IPS-15b (cell line): ENCODE measurements at regions not wholly inside any gene's neighbourhood (a gene's known extent, or its start where the extent isn't known, plus 50 kb on each side); places are given as distances from the start of the nearest gene placed in this dataset.

Source experiments
- H3K27me3 ChIP-seq: one replicate; pipeline ENCODE4 v1.6.1; 2013; ENCODE audit warnings: low read length; ENCODE audit not compliant: control insufficient read depth, insufficient read depth
- H3K36me3 ChIP-seq: one replicate; pipeline ENCODE4 v1.6.1; 2013; ENCODE audit warnings: low read length; ENCODE audit not compliant: control insufficient read depth, insufficient read depth
- H3K4me1 ChIP-seq: one replicate; pipeline ENCODE4 v1.6.1; 2013; ENCODE audit warnings: mild to moderate bottlenecking, low read length; ENCODE audit not compliant: control insufficient read depth, insufficient read depth
- H3K4me3 ChIP-seq: one replicate; pipeline ENCODE4 v1.5.1; 2013; ENCODE audit warnings: low read depth, low read length
- H3K9ac ChIP-seq: one replicate; pipeline ENCODE4 v1.6.1; 2013; ENCODE audit warnings: low read depth, mild to moderate bottlenecking, low read length
- H3K9me3 ChIP-seq: one replicate; pipeline ENCODE4 v1.6.1; 2013; ENCODE audit warnings: mild to moderate bottlenecking, low read length; ENCODE audit not compliant: control insufficient read depth, insufficient read depth

DNA sequence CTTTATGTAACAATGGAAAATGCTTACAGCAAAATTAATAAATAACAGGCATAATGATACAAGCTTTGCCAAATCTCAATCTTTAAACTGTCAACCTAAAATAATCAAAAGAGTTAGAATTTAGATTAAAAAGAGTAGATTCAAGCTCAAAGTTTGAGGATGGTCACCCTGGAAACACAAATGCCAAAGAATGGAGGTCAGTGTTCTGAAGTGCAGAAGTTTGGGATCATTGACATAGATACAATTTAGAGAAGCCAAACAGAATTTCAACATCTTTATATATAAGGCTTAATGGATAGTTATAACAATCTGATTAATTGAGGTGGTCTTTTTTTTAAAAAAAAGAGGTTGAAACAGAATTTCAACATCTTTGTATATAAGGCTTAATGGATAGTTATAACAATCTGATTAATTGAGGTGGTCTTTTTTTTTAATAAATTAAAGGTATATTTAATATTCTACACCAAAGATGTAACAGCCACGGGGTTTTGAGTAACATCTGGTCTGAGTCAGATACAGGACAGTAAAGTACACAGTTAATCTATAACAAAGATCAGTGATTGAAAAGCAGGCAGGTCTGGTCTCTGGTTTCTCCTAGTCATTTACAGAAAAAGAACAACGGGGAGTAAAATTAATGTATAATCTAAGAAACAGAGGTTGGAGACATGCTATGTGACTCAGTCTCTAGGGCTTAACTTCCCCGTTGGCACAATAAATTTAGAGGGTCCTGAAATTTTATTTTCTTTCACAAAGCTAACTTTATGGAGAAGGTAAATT is 490.7 kb downstream of the GBE1 start:
- no peak overlapping the region for H3K9ac ChIP-seq
- H3K36me3 ChIP-seq: no peaks in the 10 kb centered on the region
- no peak overlapping the region for H3K4me3 ChIP-seq

DNA sequence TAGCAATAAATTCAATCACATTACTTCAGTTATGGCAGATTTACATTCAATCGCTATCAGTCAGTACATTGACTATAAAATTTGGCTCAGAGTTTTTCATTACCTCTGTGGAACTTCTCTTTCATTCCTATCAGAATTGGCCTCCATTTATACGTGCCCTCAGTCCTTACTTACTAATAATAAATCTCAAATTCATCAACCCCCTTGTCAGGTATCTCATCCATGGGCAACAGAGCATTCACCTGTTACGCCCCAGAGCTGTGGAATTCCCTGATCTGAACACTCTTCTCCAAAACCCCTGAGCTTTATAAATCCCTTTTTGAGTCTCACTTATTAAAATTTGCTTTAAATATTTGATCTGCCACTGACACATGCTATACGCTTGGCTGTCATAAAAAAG is 492.9 kb downstream of the GBE1 start:
- Histone ChIP-seq H3K27me3 (no peaks in the 10 kb centered on the region), H3K36me3 (no peaks in the 10 kb centered on the region), H3K9me3 (no peaks in the 10 kb centered on the region), H3K9ac (no peak overlapping the region), H3K4me1 (no peaks in the 10 kb centered on the region), H3K4me3 (no peak overlapping the region)

More for the DNA sequence above, 490.7 kb downstream of the GBE1 start:
- Histone ChIP-seq H3K4me1 (no peaks in the 10 kb centered on the region), H3K27me3 (no peaks in the 10 kb centered on the region), H3K9me3 (no peaks in the 10 kb centered on the region)

DNA sequence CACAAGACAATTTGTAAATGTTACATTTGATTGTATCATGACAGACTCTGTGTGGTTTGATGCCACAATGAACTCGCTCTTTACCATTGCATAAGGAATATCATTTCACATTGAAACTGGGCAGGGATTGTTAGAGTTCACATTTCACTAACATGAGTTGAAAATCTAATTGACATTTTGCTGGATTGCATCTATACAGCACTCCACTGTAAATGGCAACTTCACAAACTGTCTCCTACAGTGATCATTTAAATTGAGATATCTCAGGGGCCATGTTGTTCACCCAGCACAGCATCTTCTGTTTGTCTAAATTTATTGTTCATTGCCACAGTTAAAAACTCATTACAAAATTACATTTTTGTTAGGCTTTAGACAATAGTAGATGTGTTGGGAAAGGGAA is 499.4 kb downstream of the GBE1 start:
- no peaks in the 10 kb centered on the region for H3K9me3 ChIP-seq
- H3K36me3 ChIP-seq: no peaks in the 10 kb centered on the region
- H3K4me1 ChIP-seq: no peaks in the 10 kb centered on the region
- no peaks in the 10 kb centered on the region for H3K27me3 ChIP-seq
- no peak overlapping the region for H3K9ac ChIP-seq
- no peak overlapping the region for H3K4me3 ChIP-seq

DNA sequence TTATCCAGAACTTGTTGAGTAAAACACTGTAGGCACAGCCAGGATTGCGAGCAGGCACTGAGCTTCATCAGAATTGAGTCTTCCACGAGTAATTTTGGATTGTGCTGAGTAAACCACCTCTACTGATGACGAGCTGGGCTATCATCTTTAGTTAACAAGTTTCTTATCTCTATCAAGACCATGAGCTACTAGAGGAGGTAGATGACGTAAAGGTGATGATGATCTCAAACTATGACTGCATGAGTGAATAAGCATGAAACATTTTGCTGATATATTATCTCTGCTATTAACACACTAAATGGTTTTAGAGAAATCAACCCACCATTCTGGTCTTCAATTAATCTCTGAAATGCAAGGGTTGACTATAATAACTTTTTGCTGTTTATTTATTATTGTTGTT is 506.0 kb downstream of the GBE1 start:
- H3K4me1 ChIP-seq: no peaks in the 10 kb centered on the region

DNA sequence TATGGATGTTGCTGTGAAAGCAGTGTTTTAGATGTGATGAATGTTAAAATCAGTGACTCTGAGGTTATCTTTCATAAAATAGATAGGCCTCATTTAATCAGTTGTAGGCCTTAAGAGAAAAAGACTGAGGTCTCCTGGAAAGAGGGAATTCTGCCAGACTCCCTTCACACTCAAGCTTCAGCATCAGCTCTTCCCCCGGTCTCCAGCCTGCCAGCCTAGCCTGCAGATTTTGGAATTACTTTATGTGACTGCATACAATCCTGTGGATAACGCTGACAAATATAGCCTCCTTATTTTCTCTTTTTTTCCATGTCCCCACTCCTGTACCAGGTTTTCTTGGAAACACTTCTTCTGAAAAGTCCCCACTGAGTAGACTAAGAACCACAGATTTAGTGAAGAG is 510.3 kb downstream of the GBE1 start:
- no peaks in the 10 kb centered on the region for H3K36me3 ChIP-seq
- H3K9ac ChIP-seq: no peak overlapping the region
- no peaks in the 10 kb centered on the region for H3K27me3 ChIP-seq
- no peak overlapping the region for H3K4me3 ChIP-seq
- no peaks in the 10 kb centered on the region for H3K9me3 ChIP-seq
- no peaks in the 10 kb centered on the region for H3K4me1 ChIP-seq

More for the DNA sequence above, 506.0 kb downstream of the GBE1 start:
- H3K9ac ChIP-seq: no peak overlapping the region
- no peaks in the 10 kb centered on the region for H3K27me3 ChIP-seq
- no peak overlapping the region for H3K4me3 ChIP-seq
- H3K9me3 ChIP-seq: no peaks in the 10 kb centered on the region
- H3K36me3 ChIP-seq: no peaks in the 10 kb centered on the region

DNA sequence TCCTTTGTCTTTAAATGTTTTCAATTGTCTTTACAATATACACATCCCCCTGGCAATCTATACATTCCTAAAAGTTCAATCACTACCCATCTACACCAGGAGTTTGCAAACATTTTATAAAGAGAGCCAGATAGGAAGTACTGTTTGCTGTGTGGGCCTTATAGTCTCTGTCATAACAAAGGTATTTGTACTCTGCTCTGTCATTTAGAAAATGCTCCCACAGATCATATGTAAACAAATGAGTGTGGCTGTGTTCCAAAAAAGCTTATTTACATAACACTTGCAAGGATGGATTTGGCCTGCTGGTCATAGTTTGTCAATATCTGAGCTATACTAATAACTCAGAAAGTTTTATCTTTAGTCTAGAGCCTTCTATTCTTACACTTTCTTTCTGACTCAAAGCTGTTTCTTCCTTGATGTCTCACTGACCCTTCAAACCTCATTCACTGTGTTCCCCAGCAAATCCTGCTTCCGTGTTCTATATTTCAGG is 511.9 kb downstream of the GBE1 start:
- Histone ChIP-seq H3K27me3 (no peaks in the 10 kb centered on the region), H3K36me3 (no peaks in the 10 kb centered on the region), H3K9me3 (no peaks in the 10 kb centered on the region), H3K4me1 (no peaks in the 10 kb centered on the region), H3K9ac (no peak overlapping the region), H3K4me3 (no peak overlapping the region)

DNA sequence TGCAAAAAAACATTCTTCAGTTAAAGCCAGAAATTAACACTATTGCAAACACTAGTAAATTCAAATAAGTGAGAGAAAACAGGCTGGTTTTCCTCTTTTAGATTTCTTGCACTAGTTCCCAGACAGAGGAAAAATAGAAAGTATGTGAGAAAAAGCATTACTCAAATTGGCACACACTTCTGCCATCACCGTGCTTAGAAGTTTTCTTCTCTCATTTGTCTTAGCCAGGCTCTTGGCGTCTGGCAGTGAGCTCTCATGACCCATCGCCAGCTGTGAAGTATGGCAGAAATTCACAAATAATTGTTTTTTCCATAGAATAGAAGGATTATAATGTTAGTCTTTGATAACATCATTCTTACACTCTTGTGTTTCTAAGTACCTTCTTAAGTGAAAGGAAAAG is 515.9 kb downstream of the GBE1 start:
- Histone ChIP-seq H3K27me3 (no peaks in the 10 kb centered on the region), H3K9me3 (no peaks in the 10 kb centered on the region), H3K9ac (no peak overlapping the region)

DNA sequence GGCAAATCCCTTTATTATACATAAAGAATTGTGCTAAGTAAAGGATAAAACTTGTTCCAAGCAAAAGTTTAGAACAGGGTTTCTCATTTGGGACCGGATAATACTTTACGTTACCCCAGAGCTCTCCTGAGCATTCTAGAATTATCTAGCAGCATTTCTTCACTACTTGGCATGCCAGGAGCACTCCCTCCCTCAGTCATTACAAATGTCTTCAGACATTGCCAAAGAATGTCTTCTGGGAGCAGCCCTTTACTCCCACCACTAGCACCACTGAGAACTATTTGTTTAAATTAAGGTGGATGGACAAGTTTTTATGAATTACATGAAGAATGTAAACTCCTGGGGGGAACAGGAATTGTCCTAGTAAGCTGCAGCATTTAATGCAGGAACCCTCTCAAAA is 516.4 kb downstream of the GBE1 start:
- Histone ChIP-seq H3K27me3 (no peaks in the 10 kb centered on the region), H3K4me3 (no peak overlapping the region), H3K9me3 (no peaks in the 10 kb centered on the region), H3K9ac (no peak overlapping the region), H3K36me3 (no peaks in the 10 kb centered on the region), H3K4me1 (no peaks in the 10 kb centered on the region)

More for the DNA sequence above, 515.9 kb downstream of the GBE1 start:
- no peaks in the 10 kb centered on the region for H3K36me3 ChIP-seq
- no peaks in the 10 kb centered on the region for H3K4me1 ChIP-seq
- H3K4me3 ChIP-seq: no peak overlapping the region

DNA sequence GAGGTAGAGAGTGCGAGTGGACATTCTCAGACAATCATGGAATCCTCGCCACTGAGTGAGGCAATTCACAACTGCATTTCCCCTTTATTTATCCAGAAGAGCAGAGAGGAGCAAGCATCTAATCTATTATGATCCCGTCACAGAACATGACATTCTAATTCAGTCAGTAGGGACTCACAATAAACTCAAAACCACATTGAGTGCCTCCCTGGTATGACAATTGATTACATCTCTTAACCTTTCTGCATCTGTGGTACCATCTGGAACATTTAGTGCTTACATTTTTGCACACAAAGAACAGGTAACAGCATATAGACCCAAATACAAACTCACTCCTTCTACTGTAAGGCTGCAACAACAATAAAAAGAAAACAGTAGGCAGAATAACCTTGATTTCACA is 517.2 kb downstream of the GBE1 start:
- no peaks in the 10 kb centered on the region for H3K36me3 ChIP-seq
- no peaks in the 10 kb centered on the region for H3K4me1 ChIP-seq

DNA sequence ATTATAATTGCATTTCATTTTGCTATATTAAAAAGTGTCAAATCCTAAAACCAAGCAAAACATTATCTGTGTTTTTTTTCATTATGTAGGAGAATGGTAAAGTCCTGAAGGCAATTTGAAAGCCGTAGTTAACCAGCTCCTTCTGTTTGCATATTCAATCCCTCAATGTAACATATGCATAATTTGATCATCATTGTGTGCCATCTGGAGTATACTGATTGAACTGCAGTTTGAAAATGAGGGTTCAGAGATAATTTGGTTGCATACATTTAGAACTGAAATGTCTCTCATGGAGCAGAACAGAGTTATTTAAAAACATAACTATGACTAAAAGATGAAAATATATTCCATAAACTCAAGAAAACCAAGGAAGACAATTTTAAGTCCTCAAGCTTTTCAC is 518.6 kb downstream of the GBE1 start:
- peaks cover 7% of the 10 kb centered on the region for H3K4me1 ChIP-seq
- no peaks in the 10 kb centered on the region for H3K36me3 ChIP-seq
- H3K9me3 ChIP-seq: no peaks in the 10 kb centered on the region
- no peak overlapping the region for H3K9ac ChIP-seq
- H3K27me3 ChIP-seq: no peaks in the 10 kb centered on the region
- no peak overlapping the region for H3K4me3 ChIP-seq

More for the DNA sequence above, 517.2 kb downstream of the GBE1 start:
- Histone ChIP-seq H3K27me3 (no peaks in the 10 kb centered on the region), H3K9me3 (no peaks in the 10 kb centered on the region), H3K9ac (no peak overlapping the region), H3K4me3 (no peak overlapping the region)

DNA sequence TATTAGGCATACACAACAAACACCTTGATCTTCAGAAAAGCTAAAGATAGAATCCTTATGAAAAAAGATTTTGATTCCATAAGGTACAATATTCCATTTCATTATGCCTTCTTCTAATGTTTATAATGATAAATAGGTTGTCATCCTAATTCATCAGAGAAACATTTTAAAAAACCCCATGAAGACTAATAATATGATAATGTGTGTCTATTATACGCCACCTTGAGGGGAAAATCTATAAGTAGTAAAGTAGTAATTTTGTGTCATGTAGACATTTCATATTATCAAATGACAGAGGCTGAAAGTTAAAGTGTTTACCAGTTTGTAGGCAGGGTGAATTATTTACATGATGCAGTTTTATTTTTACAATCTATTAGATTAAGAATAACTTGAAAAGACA is 524.3 kb downstream of the GBE1 start:
- Histone ChIP-seq H3K36me3 (no peaks in the 10 kb centered on the region), H3K4me1 (peaks cover 7% of the 10 kb centered on the region), H3K27me3 (no peaks in the 10 kb centered on the region), H3K9ac (no peak overlapping the region), H3K9me3 (no peaks in the 10 kb centered on the region), H3K4me3 (no peak overlapping the region)

DNA sequence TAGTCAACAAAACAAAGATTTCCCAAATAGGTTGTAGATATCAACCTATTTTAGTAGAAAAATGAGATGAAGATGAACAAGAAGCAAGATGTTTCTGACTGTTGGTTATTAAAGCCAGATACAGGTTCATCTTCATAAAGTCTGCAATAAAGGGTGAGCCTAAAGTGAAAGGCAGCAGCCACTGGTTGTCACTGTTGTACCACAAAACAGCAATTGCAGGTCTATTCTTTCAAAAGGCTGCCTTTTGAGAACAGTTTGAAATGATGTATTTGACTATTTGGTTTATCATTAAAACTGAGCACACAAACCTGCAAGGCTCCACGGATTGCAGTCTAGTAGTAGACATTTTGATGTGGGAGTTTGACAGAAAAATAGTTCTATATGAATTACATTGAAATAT is 543.4 kb downstream of the GBE1 start:
- no peaks in the 10 kb centered on the region for H3K9me3 ChIP-seq

More for the DNA sequence above, 543.4 kb downstream of the GBE1 start:
- Histone ChIP-seq H3K36me3 (no peaks in the 10 kb centered on the region), H3K4me3 (no peak overlapping the region), H3K9ac (no peak overlapping the region), H3K27me3 (no peaks in the 10 kb centered on the region), H3K4me1 (no peaks in the 10 kb centered on the region)
